HG03159 (cell line): ENCODE measurements at regions not wholly inside any gene's neighbourhood (a gene's known extent, or its start where the extent isn't known, plus 50 kb on each side); places are given as distances from the start of the nearest gene placed in this dataset.
A peak's percentile ranks its signal among the peaks of the same experiment; 100 is the strongest.

ENCODE experiments used
- ATAC-seq: cut with Tn5 transposase; IDR thresholded peaks from one replicate; pipeline ENCODE4 v1.9.1; 2021; ENCODE audit warnings: mild to moderate bottlenecking, moderate library complexity; ENCODE audit not compliant: unreplicated experiment

GRCh38 chr9:26742828-26743476 is 149.7 kb downstream of the CAAP1 start:
- ATAC-seq = no peak

- ATAC-seq = peak; percentile 52
Observed at GRCh38 chr9:26735160-26735559, 157.4 kb downstream of the CAAP1 start.

- ATAC-seq = no peak
Observed at GRCh38 chr9:26729187-26729586, 163.4 kb downstream of the CAAP1 start.

- no peak for ATAC-seq
Observed at GRCh38 chr9:26727471-26727870, 165.1 kb downstream of the CAAP1 start.

GRCh38 chr9:26725573-26725972 is 167.0 kb downstream of the CAAP1 start:
- ATAC-seq = no peak

GRCh38 chr9:26723486-26723885 is 169.1 kb downstream of the CAAP1 start:
- ATAC-seq = peak; percentile 79

- no peak for ATAC-seq
Observed at GRCh38 chr9:26722755-26723154, 169.8 kb downstream of the CAAP1 start.

GRCh38 chr9:26710008-26710407 is 182.6 kb downstream of the CAAP1 start:
- no peak for ATAC-seq

- ATAC-seq = no peak
Observed at GRCh38 chr9:26706223-26706622, 186.4 kb downstream of the CAAP1 start.

- no peak for ATAC-seq
Observed at GRCh38 chr9:26695298-26695622, 197.3 kb downstream of the CAAP1 start.

- no peak for ATAC-seq
Observed at GRCh38 chr9:26694381-26695297, 198.0 kb downstream of the CAAP1 start.

- no peak for ATAC-seq
Observed at GRCh38 chr9:26689041-26689440, 203.6 kb downstream of the CAAP1 start.

GRCh38 chr9:26687421-26687820 is 205.2 kb downstream of the CAAP1 start:
- ATAC-seq = no peak

- no peak for ATAC-seq
Observed at GRCh38 chr9:26685818-26686217, 206.8 kb downstream of the CAAP1 start.

GRCh38 chr9:26684029-26684428 is 208.6 kb downstream of the CAAP1 start:
- no peak for ATAC-seq

- ATAC-seq = no peak
Observed at GRCh38 chr9:26682796-26683496, 209.7 kb downstream of the CAAP1 start.

GRCh38 chr9:26682041-26682440 is 210.6 kb downstream of the CAAP1 start:
- no peak for ATAC-seq

- no peak for ATAC-seq
Observed at GRCh38 chr9:26677965-26678706, 214.5 kb downstream of the CAAP1 start.

GRCh38 chr9:26675035-26675434 is 217.6 kb downstream of the CAAP1 start:
- no peak for ATAC-seq

GRCh38 chr9:26673261-26673660 is 219.3 kb downstream of the CAAP1 start:
- no peak for ATAC-seq
